Tibial artery (tissue), 4 donors: ENCODE measurements at regions not wholly inside any gene's neighbourhood (a gene's known extent, or its start where the extent isn't known, plus 50 kb on each side); places are given as distances from the start of the nearest gene placed in this dataset.
"Not testable (repeated sequence)": the region's sequence is repeated elsewhere in the genome, so short reads cannot be mapped to it uniquely, and the experiment has no call there.

Experiments used
- DNase-seq, 2 donors: peaks; one replicate each; pipeline ENCODE4 v3.0.0-alpha.2; 2019
- H3K27ac ChIP-seq, 2 donors: fragments of 200-600 bp; sonication (generic) in 1 of 2; 1 replicate in 1 of 2; 2 replicates in 1 of 2; pipeline ENCODE4 v1.5.1; 2018 to 2019; ENCODE audit warnings: mild to moderate bottlenecking in 1 of 2
- H3K27me3 ChIP-seq, 2 donors: fragments of 200-600 bp; sonication (generic) in 1 of 2; one replicate each; pipeline versions ENCODE4 v1.5.1 to v1.6.0; 2016 to 2019
- H3K36me3 ChIP-seq, 3 donors: fragments of 200-600 bp; sonication (generic) in 2 of 3; one replicate each; pipeline ENCODE4 v1.5.1; 2016 to 2019; ENCODE audit warnings: mild to moderate bottlenecking in 2 of 3
- H3K4me1 ChIP-seq, 4 donors: fragments of 200-600 bp; sonication (generic) in 2 of 4; 1 replicate in 3 of 4; 2 replicates in 1 of 4; pipeline ENCODE4 v1.5.1; 2016 to 2019
- H3K4me3 ChIP-seq, 2 donors: fragments of 200-600 bp; sonication (generic) in 1 of 2; 1 replicate in 1 of 2; 2 replicates in 1 of 2; pipeline ENCODE4 v1.5.1; 2018 to 2019; ENCODE audit warnings: mild to moderate bottlenecking in 2 of 2
- H3K9me3 ChIP-seq, 3 donors: fragments of 200-600 bp; sonication (generic) in 1 of 3; one replicate each; pipeline ENCODE4 v1.5.1; 2016 to 2019
- intact Hi-C: fragments of 100-400 bp; cut with DNase I; formaldehyde crosslinking; loops from one replicate; pipeline ENCODE4 v1.15.0; 2023; ENCODE audit warnings: low total_unique reads

- H3K4me1 ChIP-seq, H3K9me3 ChIP-seq, H3K27me3 ChIP-seq, H3K36me3 ChIP-seq, intact Hi-C loops: not testable (repeated sequence)
- Histone ChIP-seq H3K27ac (peak overlapping the region; percentile 76 to 77), H3K4me3 (peak overlapping the region; percentile 56 to 69)
- peak; percentile 58 to 83 for DNase-seq
Measured at GRCh38 chr9:39809401-39810226, 454.1 kb downstream of the SPATA31A1 start.

GRCh38 chr9:39810401-39810800 is 454.9 kb downstream of the SPATA31A1 start:
- H3K9me3 ChIP-seq, DNase-seq, H3K4me3 ChIP-seq, H3K27ac ChIP-seq, H3K27me3 ChIP-seq, H3K36me3 ChIP-seq, H3K4me1 ChIP-seq, intact Hi-C loops: not testable (repeated sequence)

- intact Hi-C loops, H3K27ac ChIP-seq, H3K4me3 ChIP-seq, H3K27me3 ChIP-seq, H3K9me3 ChIP-seq, DNase-seq, H3K36me3 ChIP-seq, H3K4me1 ChIP-seq: not testable (repeated sequence)
Measured at GRCh38 chr9:39811615-39812014, 456.1 kb downstream of the SPATA31A1 start.

- H3K27ac ChIP-seq, DNase-seq, H3K9me3 ChIP-seq, intact Hi-C loops, H3K36me3 ChIP-seq, H3K27me3 ChIP-seq, H3K4me1 ChIP-seq, H3K4me3 ChIP-seq: not testable (repeated sequence)
Measured at GRCh38 chr9:39828457-39828856, 473.0 kb downstream of the SPATA31A1 start.
